SK-N-SH (cell line): ENCODE measurements at regions not wholly inside any gene's neighbourhood (a gene's known extent, or its start where the extent isn't known, plus 50 kb on each side); places are given as distances from the start of the nearest gene placed in this dataset.
"Not testable (repeated sequence)": the region's sequence is repeated elsewhere in the genome, so short reads cannot be mapped to it uniquely, and the experiment has no call there.

ENCODE experiments used
- CTCF ChIA-PET: fragments of 300-600, 350-600 bp; formaldehyde crosslinking; extraction: SDS; loops from one replicate; lab custom pipeline; 2021; lab: Yijun Ruan, JAX
- POLR2A ChIA-PET: fragments of 350-600 bp; sonication (Branson Sonifier 250); formaldehyde crosslinking; extraction: SDS; loops from one replicate; lab custom pipeline; 2020; ENCODE audit warnings: antibody characterized with exemption, inconsistent platforms; lab: Yijun Ruan, JAX
- DNase-seq: peaks from one replicate; pipeline ENCODE4 v3.0.0; 2012
- H2AFZ ChIP-seq: fragments of 200-600 bp; sonication (generic); 2 replicates; pipeline ENCODE4 v1.8.1; 2016; ENCODE audit warnings: antibody characterized with exemption, mild to moderate bottlenecking, low read depth
- H3F3A ChIP-seq: fragments of 200-600 bp; sonication (generic); replicated peaks from 2 replicates; pipeline ENCODE3; 2016; ENCODE audit warnings: antibody characterized with exemption, mild to moderate bottlenecking; ENCODE audit not compliant: insufficient read depth
- H3K27ac ChIP-seq, 2 experiments: fragments of 200-500 bp in 1 of 2; fragments of 200-600 bp in 1 of 2; sonication (Bioruptor generic) in 1 of 2; sonication (generic), shearing (Covaris generic) in 1 of 2; 2 replicates each; pipeline versions ENCODE4 v1.5.1 to v1.6.1; 2014 to 2016; ENCODE audit warnings: low read depth in 2 of 2, inconsistent platforms in 1 of 2, low read length in 1 of 2, mild to moderate bottlenecking in 1 of 2, mixed read lengths in 1 of 2
- H3K27me3 ChIP-seq: fragments of 200-600 bp; sonication (generic), shearing (Covaris generic); 2 replicates; pipeline ENCODE4 v1.6.1; 2016; ENCODE audit warnings: mixed run types; ENCODE audit not compliant: insufficient read depth
- H3K36me3 ChIP-seq, 2 experiments: fragments of 200-500 bp in 1 of 2; fragments of 200-600 bp in 1 of 2; sonication (Bioruptor generic) in 1 of 2; sonication (generic) in 1 of 2; replicated peaks in 1 of 2; 2 replicates each; pipeline versions ENCODE3 to v1.5.1; 2014 to 2016; ENCODE audit warnings: low read length in 1 of 2, mild to moderate bottlenecking in 1 of 2; ENCODE audit not compliant: insufficient read depth in 2 of 2, control insufficient read depth in 1 of 2
- H3K4me1 ChIP-seq, 2 experiments: fragments of 200-500 bp in 1 of 2; fragments of 200-600 bp in 1 of 2; sonication (Bioruptor generic) in 1 of 2; sonication (generic), shearing (Covaris generic) in 1 of 2; 2 replicates each; pipeline versions ENCODE4 v1.5.1 to v1.6.1; 2014 to 2016; ENCODE audit warnings: low read depth in 1 of 2, low read length in 1 of 2, mixed run types in 1 of 2; ENCODE audit not compliant: insufficient read depth in 2 of 2, control insufficient read depth in 1 of 2
- H3K4me2 ChIP-seq: fragments of 200-600 bp; sonication (generic), shearing (Covaris generic); 2 replicates; pipeline ENCODE4 v1.6.1; 2017; ENCODE audit warnings: mixed run types
- H3K4me3 ChIP-seq, 2 experiments: fragments of 200-500 bp in 1 of 2; fragments of 200-600 bp in 1 of 2; sonication (Bioruptor generic) in 1 of 2; sonication (generic), shearing (Covaris generic) in 1 of 2; 2 replicates each; pipeline versions ENCODE4 v1.5.1 to v1.8.1; 2014 to 2016; ENCODE audit warnings: low read depth in 2 of 2, inconsistent platforms in 1 of 2, low read length in 1 of 2, mild to moderate bottlenecking in 1 of 2, mixed read lengths in 1 of 2, moderate library complexity in 1 of 2
- H3K79me2 ChIP-seq: fragments of 200-600 bp; sonication (generic); 2 replicates; pipeline ENCODE4 v1.8.1; 2017; ENCODE audit warnings: mild to moderate bottlenecking; ENCODE audit not compliant: insufficient read depth
- H3K9ac ChIP-seq: fragments of 200-600 bp; sonication (generic); 2 replicates; pipeline ENCODE4 v1.6.1; 2017; ENCODE audit warnings: mixed run types
- H3K9me2 ChIP-seq: fragments of 200-600 bp; sonication (generic); 2 replicates; pipeline ENCODE4 v1.6.1; 2017; ENCODE audit warnings: mixed run types
- H3K9me3 ChIP-seq: fragments of 200-600 bp; sonication (generic); 2 replicates; pipeline ENCODE4 v1.6.1; 2017; ENCODE audit warnings: mixed run types, mild to moderate bottlenecking, moderate library complexity
- H4K20me1 ChIP-seq: fragments of 200-600 bp; sonication (generic); 2 replicates; pipeline ENCODE4 v1.6.1; 2017; ENCODE audit warnings: mild to moderate bottlenecking, mixed run types; ENCODE audit not compliant: insufficient read depth
- ELF1 ChIP-seq: IDR thresholded peaks from 2 replicates; pipeline ENCODE4 v1.4.0; 2012
- EP300 ChIP-seq, 2 experiments: IDR thresholded peaks; 2 replicates each; pipeline versions ENCODE4 v1.4.0 to v1.6.1; 2012; ENCODE audit warnings: borderline replicate concordance in 1 of 2, low read depth in 1 of 2, low read length in 1 of 2
- EZH2phosphoT487 ChIP-seq: fragments of 200-600 bp; sonication (generic); IDR thresholded peaks from 2 replicates; pipeline ENCODE4 v1.6.1; 2017; ENCODE audit warnings: low read depth, mixed run types, mild to moderate bottlenecking, antibody characterized with exemption, moderate library complexity, borderline replicate concordance
- FOSL2 ChIP-seq: IDR thresholded peaks from 2 replicates; pipeline ENCODE4 v1.4.0; 2012; ENCODE audit warnings: low read depth, mild to moderate bottlenecking, moderate library complexity, borderline replicate concordance
- FOXM1 ChIP-seq: IDR thresholded peaks from 2 replicates; pipeline ENCODE4 v1.4.0; 2012; ENCODE audit warnings: low read depth, mild to moderate bottlenecking
- JUND ChIP-seq: IDR thresholded peaks from 2 replicates; pipeline ENCODE4 v1.4.0; 2012
- MEF2A ChIP-seq: IDR thresholded peaks from 2 replicates; pipeline ENCODE4 v1.4.0; 2012; ENCODE audit warnings: low read depth, borderline replicate concordance
- MXI1 ChIP-seq: IDR thresholded peaks from 2 replicates; pipeline ENCODE4 v1.6.1; 2012; ENCODE audit warnings: mild to moderate bottlenecking, low read depth, low read length, improper control_type of control experiment
- RAD21 ChIP-seq: IDR thresholded peaks from 2 replicates; pipeline ENCODE4 v1.6.1; 2012; ENCODE audit warnings: mild to moderate bottlenecking, low read length
- RCOR1 ChIP-seq: fragments of 150-350 bp; IDR thresholded peaks from 2 replicates; pipeline ENCODE4 v1.6.1; 2017; ENCODE audit warnings: antibody characterized with exemption, low read length
- RFX5 ChIP-seq: IDR thresholded peaks from 2 replicates; pipeline ENCODE4 v1.6.1; 2012; ENCODE audit warnings: mild to moderate bottlenecking, improper control_type of control experiment, low read length
- RXRA ChIP-seq: IDR thresholded peaks from 2 replicates; pipeline ENCODE4 v1.4.0; 2012; ENCODE audit warnings: low read depth, mild to moderate bottlenecking, borderline replicate concordance
- SMC3 ChIP-seq: IDR thresholded peaks from 2 replicates; pipeline ENCODE4 v1.6.1; 2012; ENCODE audit warnings: low read depth, low read length, improper control_type of control experiment
- TAF1 ChIP-seq: IDR thresholded peaks from 2 replicates; pipeline ENCODE4 v1.6.1; 2012; ENCODE audit warnings: low read depth, mild to moderate bottlenecking, low read length, moderate library complexity, borderline replicate concordance
- TEAD4 ChIP-seq: IDR thresholded peaks from 2 replicates; pipeline ENCODE4 v1.4.0; 2012; ENCODE audit warnings: mild to moderate bottlenecking, borderline replicate concordance; ENCODE audit not compliant: insufficient read depth
- USF2 ChIP-seq: fragments of 150-350 bp; IDR thresholded peaks from 2 replicates; pipeline ENCODE4 v1.6.1; 2017; ENCODE audit warnings: antibody characterized with exemption, low read length, low read depth, borderline replicate concordance
- WGBS: methylation state at CpG from one replicate; pipeline ENCODE4 v1.1.6; 2017; ENCODE audit warnings: low lambda C conversion rate; 5-methylcytosine and 5-hydroxymethylcytosine counted together
- TF ChIP-seq, protein P1 (sequence below): IDR thresholded peaks from 2 replicates; pipeline ENCODE4 v1.4.0; 2012; ENCODE audit warnings: low read depth
- TF ChIP-seq, protein P2 (sequence below): IDR thresholded peaks from 2 replicates; pipeline ENCODE4 v1.6.1; 2012; ENCODE audit warnings: mild to moderate bottlenecking, low read depth, low read length, moderate library complexity

DNA sequence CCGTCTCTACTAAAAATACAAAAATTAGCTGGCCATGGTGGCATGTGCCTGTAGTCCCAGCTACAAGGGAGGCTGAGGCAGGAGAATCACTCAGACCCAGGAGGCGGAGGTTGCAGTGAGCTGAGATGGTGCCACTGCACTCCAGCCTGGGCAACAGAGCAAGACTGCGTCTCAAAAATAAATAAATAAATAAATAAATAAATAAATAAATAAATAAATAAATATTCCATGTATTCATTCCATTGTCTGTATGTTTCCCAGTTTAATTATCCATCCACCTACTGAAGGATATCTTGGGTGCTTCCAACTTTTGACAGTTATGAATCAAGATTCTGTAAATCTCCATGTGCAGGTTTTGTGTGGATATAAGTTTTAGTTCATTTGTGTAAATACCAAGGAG, 397.4 kb upstream of the SLC35B3 start:
- WGBS = 29% methylated on average over 3 of the region's 3 CpGs
- DNase-seq, H3K9me2 ChIP-seq, H3F3A ChIP-seq, CTCF ChIA-PET, H3K27me3 ChIP-seq, H3K9ac ChIP-seq, H3K4me1 ChIP-seq, H3K4me2 ChIP-seq, H2AFZ ChIP-seq, H3K9me3 ChIP-seq, H3K79me2 ChIP-seq, H3K4me3 ChIP-seq, POLR2A ChIA-PET, H4K20me1 ChIP-seq, H3K36me3 ChIP-seq, H3K27ac ChIP-seq: not testable (repeated sequence)

- no peaks in the 10 kb centered on the region for H4K20me1 ChIP-seq
- no peak for TF ChIP-seq USF2
- TF ChIP-seq RCOR1 = no peak
- TF ChIP-seq TAF1 = no peak
- no peak for TF ChIP-seq FOXM1
- TF ChIP-seq EZH2phosphoT487 = no peak
- H2AFZ ChIP-seq = no peak overlapping the region
- ChIA-PET POLR2A (no interaction called here), CTCF (no interaction called here)
- no peak overlapping the region for H3K4me2 ChIP-seq
- no peaks in the 10 kb centered on the region for H3K79me2 ChIP-seq
- no peak for DNase-seq
- no peaks in the 10 kb centered on the region for H3K9me2 ChIP-seq
- no peak overlapping the region for H3K4me3 ChIP-seq
- no peak overlapping the region for H3K27ac ChIP-seq
- no peaks in the 10 kb centered on the region for H3K9me3 ChIP-seq
- no peaks in the 10 kb centered on the region; a peak in 1 of 4 replicates for H3K4me1 ChIP-seq
- no peaks in the 10 kb centered on the region for H3F3A ChIP-seq
- no peaks in the 10 kb centered on the region for H3K27me3 ChIP-seq
- no peaks in the 10 kb centered on the region for H3K36me3 ChIP-seq
- 45% methylated on average over 11 of the region's 11 CpGs for WGBS
- no peak overlapping the region for H3K9ac ChIP-seq
These were observed 396.2 kb upstream of the SLC35B3 start for GRCh38 chr6:8831366-8832152.

DNA sequence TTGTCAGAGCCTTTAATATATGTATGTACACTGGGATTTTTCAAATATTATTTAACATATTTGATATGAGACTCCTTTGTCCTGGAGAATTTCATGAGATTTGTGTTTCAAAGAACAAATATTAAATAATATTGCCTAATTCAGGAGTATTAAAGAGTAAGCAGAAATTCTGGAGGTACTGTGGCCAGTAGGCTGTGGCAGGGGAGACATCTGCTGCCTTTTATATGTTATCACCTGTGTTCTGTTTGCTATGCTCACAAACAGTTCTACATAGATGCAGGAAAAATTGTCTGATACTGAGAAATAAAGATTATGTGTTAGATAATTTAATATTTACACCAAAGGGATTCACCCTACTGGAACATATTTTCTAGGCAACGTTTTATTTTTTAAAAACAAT, 395.4 kb upstream of the SLC35B3 start:
- Histone ChIP-seq H3K9me3 (no peaks in the 10 kb centered on the region), H3K9me2 (no peaks in the 10 kb centered on the region), H3K36me3 (no peaks in the 10 kb centered on the region), H4K20me1 (no peaks in the 10 kb centered on the region), H3K4me3 (no peak overlapping the region), H3K27ac (no peak overlapping the region), H3F3A (no peaks in the 10 kb centered on the region), H3K4me2 (no peak overlapping the region), H2AFZ (no peak overlapping the region), H3K27me3 (no peaks in the 10 kb centered on the region), H3K9ac (no peak overlapping the region), H3K79me2 (no peaks in the 10 kb centered on the region), H3K4me1 (no peaks in the 10 kb centered on the region; a peak in 1 of 4 replicates)
- CTCF ChIA-PET = no interaction called here
- POLR2A ChIA-PET = no interaction called here
- no peak for DNase-seq
- WGBS = 3% methylated on average over 1 of the region's 1 CpG
- TF ChIP-seq FOSL2 (no peak), RAD21 (no peak), FOXM1 (no peak), EP300 (IDR thresholded peaks at IDR 0.05; ENCODE audit: borderline replicate concordance in 1 of 2, low read depth in 1 of 2, low read length in 1 of 2) (no peak), MXI1 (no peak), ELF1 (no peak), SMC3 (no peak), TEAD4 (no peak), RXRA (no peak), MEF2A (no peak), RFX5 (no peak), JUND (no peak)
- TF ChIP-seq, protein P1, sequence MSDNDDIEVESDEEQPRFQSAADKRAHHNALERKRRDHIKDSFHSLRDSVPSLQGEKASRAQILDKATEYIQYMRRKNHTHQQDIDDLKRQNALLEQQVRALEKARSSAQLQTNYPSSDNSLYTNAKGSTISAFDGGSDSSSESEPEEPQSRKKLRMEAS = no peak
- TF ChIP-seq, protein P2, sequence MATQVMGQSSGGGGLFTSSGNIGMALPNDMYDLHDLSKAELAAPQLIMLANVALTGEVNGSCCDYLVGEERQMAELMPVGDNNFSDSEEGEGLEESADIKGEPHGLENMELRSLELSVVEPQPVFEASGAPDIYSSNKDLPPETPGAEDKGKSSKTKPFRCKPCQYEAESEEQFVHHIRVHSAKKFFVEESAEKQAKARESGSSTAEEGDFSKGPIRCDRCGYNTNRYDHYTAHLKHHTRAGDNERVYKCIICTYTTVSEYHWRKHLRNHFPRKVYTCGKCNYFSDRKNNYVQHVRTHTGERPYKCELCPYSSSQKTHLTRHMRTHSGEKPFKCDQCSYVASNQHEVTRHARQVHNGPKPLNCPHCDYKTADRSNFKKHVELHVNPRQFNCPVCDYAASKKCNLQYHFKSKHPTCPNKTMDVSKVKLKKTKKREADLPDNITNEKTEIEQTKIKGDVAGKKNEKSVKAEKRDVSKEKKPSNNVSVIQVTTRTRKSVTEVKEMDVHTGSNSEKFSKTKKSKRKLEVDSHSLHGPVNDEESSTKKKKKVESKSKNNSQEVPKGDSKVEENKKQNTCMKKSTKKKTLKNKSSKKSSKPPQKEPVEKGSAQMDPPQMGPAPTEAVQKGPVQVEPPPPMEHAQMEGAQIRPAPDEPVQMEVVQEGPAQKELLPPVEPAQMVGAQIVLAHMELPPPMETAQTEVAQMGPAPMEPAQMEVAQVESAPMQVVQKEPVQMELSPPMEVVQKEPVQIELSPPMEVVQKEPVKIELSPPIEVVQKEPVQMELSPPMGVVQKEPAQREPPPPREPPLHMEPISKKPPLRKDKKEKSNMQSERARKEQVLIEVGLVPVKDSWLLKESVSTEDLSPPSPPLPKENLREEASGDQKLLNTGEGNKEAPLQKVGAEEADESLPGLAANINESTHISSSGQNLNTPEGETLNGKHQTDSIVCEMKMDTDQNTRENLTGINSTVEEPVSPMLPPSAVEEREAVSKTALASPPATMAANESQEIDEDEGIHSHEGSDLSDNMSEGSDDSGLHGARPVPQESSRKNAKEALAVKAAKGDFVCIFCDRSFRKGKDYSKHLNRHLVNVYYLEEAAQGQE = no peak
